ENCODE measurements at regions not wholly inside any gene's neighbourhood (a gene's known extent, or its start where the extent isn't known, plus 50 kb on each side); places are given as distances from the start of the nearest gene placed in this dataset.

DNA sequence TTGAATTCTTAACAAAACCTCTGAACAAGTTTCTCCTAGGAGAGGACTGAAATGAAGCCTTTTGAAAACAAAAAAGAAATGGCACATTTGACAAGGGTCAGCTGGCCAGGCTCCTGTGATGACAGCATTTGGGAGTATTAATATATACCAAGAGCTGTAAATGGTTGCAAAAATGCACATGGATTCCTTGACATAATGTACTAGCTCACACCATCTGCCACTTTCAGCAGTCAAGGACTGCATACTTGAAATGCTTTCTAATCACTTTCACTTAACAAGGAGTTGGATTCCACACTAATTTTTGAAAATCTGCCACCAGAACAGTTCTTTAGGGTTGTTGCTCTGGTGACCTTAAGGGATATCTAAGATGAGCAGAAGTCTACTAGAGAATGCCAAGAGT, 236.7 kb upstream of the TOX3 start:
- no peaks in the 10 kb centered on the region for H3K36me3 ChIP-seq
- no peaks in the 10 kb centered on the region for H3K4me1 ChIP-seq
- no peaks in the 10 kb centered on the region for H3K9me3 ChIP-seq
- TF ChIP-seq, protein P1, sequence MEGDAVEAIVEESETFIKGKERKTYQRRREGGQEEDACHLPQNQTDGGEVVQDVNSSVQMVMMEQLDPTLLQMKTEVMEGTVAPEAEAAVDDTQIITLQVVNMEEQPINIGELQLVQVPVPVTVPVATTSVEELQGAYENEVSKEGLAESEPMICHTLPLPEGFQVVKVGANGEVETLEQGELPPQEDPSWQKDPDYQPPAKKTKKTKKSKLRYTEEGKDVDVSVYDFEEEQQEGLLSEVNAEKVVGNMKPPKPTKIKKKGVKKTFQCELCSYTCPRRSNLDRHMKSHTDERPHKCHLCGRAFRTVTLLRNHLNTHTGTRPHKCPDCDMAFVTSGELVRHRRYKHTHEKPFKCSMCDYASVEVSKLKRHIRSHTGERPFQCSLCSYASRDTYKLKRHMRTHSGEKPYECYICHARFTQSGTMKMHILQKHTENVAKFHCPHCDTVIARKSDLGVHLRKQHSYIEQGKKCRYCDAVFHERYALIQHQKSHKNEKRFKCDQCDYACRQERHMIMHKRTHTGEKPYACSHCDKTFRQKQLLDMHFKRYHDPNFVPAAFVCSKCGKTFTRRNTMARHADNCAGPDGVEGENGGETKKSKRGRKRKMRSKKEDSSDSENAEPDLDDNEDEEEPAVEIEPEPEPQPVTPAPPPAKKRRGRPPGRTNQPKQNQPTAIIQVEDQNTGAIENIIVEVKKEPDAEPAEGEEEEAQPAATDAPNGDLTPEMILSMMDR (IDR thresholded peaks at IDR 0.05), result no peak
- TF ChIP-seq EP300 (IDR thresholded peaks at IDR 0.05) (no peak), POLR2A (IDR thresholded peaks at IDR 0.05) (no peak), POLR2AphosphoS5 (IDR thresholded peaks at IDR 0.05) (no peak)
- H3K27me3 ChIP-seq, result no peaks in the 10 kb centered on the region
- no peak overlapping the region for H3K4me3 ChIP-seq
- intact Hi-C loops (cut with DNase I; ENCODE audit: low total_unique reads), result no loop called here
- DNase-seq, result no peak
- no peak overlapping the region for H3K27ac ChIP-seq

DNA sequence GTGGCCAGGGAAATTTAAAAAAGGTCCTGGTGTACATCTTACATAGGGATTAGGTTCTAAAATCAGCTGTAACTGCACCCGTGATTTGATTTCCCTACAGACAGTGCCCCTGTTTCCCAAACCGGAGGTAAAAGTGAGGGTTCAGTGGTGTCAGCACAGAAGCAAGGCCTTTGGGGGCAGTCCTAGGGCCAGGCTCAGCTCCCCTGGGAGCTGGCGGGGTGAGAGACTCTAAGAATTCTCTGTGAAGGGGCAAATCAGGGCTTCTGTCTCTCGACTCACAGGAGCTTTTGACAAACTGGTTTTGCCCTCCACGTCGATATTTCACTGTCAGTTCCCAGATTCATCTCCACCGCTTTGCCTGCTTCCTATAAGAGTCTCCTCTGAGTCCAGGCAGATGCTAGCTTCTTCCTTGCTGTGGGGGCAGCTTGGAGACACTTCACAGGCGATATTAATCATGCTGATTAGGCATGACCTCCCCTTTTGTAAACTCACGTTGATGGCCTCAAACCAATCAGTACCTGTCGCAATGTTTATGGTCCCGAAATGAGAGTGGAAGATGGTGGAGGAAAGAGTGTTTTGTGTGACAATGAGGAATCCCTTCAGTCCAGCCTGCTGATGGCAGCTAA, 234.2 kb upstream of the TOX3 start:
- Histone ChIP-seq H3K36me3 (no peaks in the 10 kb centered on the region), H3K27ac (no peak overlapping the region), H3K4me3 (no peak overlapping the region), H3K27me3 (no peaks in the 10 kb centered on the region), H3K9me3 (no peaks in the 10 kb centered on the region), H3K4me1 (no peaks in the 10 kb centered on the region)
- DNase-seq, result no peak
- WGBS, 5 donors, result 69 to 79% (median 74%) methylated on average over 11 of the region's 11 CpGs
- TF ChIP-seq POLR2AphosphoS5 (IDR thresholded peaks at IDR 0.05), result no peak
- TF ChIP-seq, protein P1 (IDR thresholded peaks at IDR 0.05), result no peak
- no peak for TF ChIP-seq POLR2A (IDR thresholded peaks at IDR 0.05)
- no peak for TF ChIP-seq EP300 (IDR thresholded peaks at IDR 0.05)
- intact Hi-C loops (cut with DNase I; ENCODE audit: low total_unique reads), result no loop called here

DNA sequence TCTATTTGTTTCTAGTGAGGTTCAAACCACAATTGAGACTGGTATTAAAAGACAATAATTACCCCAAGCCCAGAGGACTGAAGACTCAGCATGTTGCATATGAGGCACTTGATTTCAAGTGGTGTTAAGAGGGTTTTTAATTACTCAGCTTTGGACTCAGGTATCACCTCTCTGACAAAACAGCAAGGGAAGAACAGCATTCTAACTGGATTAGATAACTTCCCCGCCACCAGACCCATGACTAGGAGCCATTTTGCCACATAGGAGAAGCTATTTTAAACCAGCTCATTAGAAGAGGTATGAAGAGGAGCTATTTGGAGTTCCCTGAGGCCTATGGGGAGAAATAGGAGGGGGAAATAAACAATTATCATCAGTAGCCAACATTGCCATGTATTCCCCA, 226.1 kb upstream of the TOX3 start:
- WGBS, 5 donors, result 86 to 97% (median 93%) methylated on average over 1 of the region's 1 CpG
- H3K9me3 ChIP-seq, result no peaks in the 10 kb centered on the region
- intact Hi-C loops (cut with DNase I; ENCODE audit: low total_unique reads), result no loop called here
- no peak overlapping the region for H3K4me3 ChIP-seq
- no peak for DNase-seq
- no peaks in the 10 kb centered on the region for H3K27me3 ChIP-seq
- no peak for TF ChIP-seq EP300 (IDR thresholded peaks at IDR 0.05)
- TF ChIP-seq, protein P1 (IDR thresholded peaks at IDR 0.05), result no peak
- TF ChIP-seq POLR2AphosphoS5 (IDR thresholded peaks at IDR 0.05), result no peak
- no peak for TF ChIP-seq POLR2A (IDR thresholded peaks at IDR 0.05)
- H3K27ac ChIP-seq, result no peak overlapping the region
- H3K36me3 ChIP-seq, result no peaks in the 10 kb centered on the region
- no peaks in the 10 kb centered on the region for H3K4me1 ChIP-seq

DNA sequence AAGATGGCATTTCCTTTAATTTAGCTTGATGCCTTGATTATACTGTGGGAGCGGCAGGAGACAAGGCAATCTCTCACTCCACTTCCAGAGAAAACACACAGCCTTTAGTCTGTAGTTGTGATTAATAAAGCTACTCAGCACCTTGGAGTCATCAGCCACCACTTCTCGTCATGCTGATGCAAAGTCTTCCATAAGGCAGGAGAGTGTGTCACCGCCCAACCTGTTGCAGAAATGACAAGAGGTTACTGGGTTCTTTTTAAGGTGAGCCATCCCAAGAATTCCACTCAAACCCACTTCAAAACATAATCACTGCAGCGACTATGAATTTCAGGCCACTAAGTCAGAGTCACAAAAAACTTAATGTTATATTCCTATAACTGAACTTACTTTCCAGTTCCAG, 223.9 kb upstream of the TOX3 start:
- no peak for DNase-seq
- Histone ChIP-seq H3K27me3 (no peaks in the 10 kb centered on the region), H3K9me3 (no peaks in the 10 kb centered on the region), H3K36me3 (no peaks in the 10 kb centered on the region), H3K4me3 (no peak overlapping the region), H3K4me1 (no peaks in the 10 kb centered on the region), H3K27ac (no peak overlapping the region)
- intact Hi-C loops (cut with DNase I; ENCODE audit: low total_unique reads), result no loop called here
- TF ChIP-seq, protein P1 (IDR thresholded peaks at IDR 0.05), result no peak
- TF ChIP-seq POLR2A (IDR thresholded peaks at IDR 0.05) (no peak), EP300 (IDR thresholded peaks at IDR 0.05) (no peak)
- 87 to 95% (median 90%) methylated on average over 4 of the region's 4 CpGs for WGBS, 5 donors

Measured in stomach (tissue), 8 donors.